Fibroblast of lung (primary cell): ENCODE measurements at regions not wholly inside any gene's neighbourhood (a gene's known extent, or its start where the extent isn't known, plus 50 kb on each side); places are given as distances from the start of the nearest gene placed in this dataset.

ENCODE experiments used
- DNase-seq, 2 donors: peaks; one replicate each; pipeline versions ENCODE4 v3.0.0 to v3.0.0-alpha.2; 2010; ENCODE audit warnings: low read depth in 2 of 2
- H2AFZ ChIP-seq: 2 replicates; pipeline ENCODE4 v1.5.1; 2012; ENCODE audit warnings: low read length, control low read depth, inconsistent platforms
- H3K27ac ChIP-seq: 2 replicates; pipeline ENCODE4 v1.5.1; 2011; ENCODE audit warnings: low read length, control low read depth; ENCODE audit not compliant: insufficient read depth
- H3K27me3 ChIP-seq: 2 replicates; pipeline ENCODE4 v1.5.1; 2011; ENCODE audit warnings: mild to moderate bottlenecking, low read length; ENCODE audit not compliant: control insufficient read depth, insufficient read depth
- H3K36me3 ChIP-seq: 2 replicates; pipeline ENCODE4 v1.5.1; 2011; ENCODE audit warnings: low read length; ENCODE audit not compliant: control insufficient read depth, insufficient read depth
- H3K4me1 ChIP-seq: 2 replicates; pipeline ENCODE4 v1.5.1; 2011; ENCODE audit warnings: low read length; ENCODE audit not compliant: control insufficient read depth, insufficient read depth; ENCODE audit errors: extremely low read depth
- H3K4me2 ChIP-seq: 2 replicates; pipeline ENCODE4 v1.5.1; 2011; ENCODE audit warnings: low read length, control low read depth; ENCODE audit not compliant: insufficient read depth; ENCODE audit errors: extremely low read depth
- H3K4me3 ChIP-seq, 4 experiments: fragments of 200-600 bp in 1 of 4; sonication (generic) in 1 of 4; replicated peaks in 1 of 4; 2 replicates each; pipeline ENCODE4 v1.5.1; 2011 to 2016; ENCODE audit warnings: low read length in 4 of 4, low read depth in 3 of 4, mild to moderate bottlenecking in 3 of 4, control low read depth in 2 of 4, inconsistent platforms in 1 of 4, mixed read lengths in 1 of 4; ENCODE audit not compliant: insufficient read depth in 1 of 4; ENCODE audit errors: control extremely low read depth in 1 of 4
- H3K79me2 ChIP-seq: 2 replicates; pipeline ENCODE4 v1.5.1; 2012; ENCODE audit warnings: mild to moderate bottlenecking, low read length, inconsistent platforms; ENCODE audit not compliant: control insufficient read depth, insufficient read depth
- H3K9ac ChIP-seq: 2 replicates; pipeline ENCODE4 v1.5.1; 2011; ENCODE audit warnings: mild to moderate bottlenecking, low read length, control low read depth; ENCODE audit not compliant: insufficient read depth
- H3K9me3 ChIP-seq: 2 replicates; pipeline ENCODE4 v1.5.1; 2012; ENCODE audit warnings: low read depth, low read length; ENCODE audit not compliant: control insufficient read depth, insufficient read depth
- H4K20me1 ChIP-seq: 2 replicates; pipeline ENCODE4 v1.5.1; 2011; ENCODE audit warnings: low read length; ENCODE audit not compliant: control insufficient read depth, insufficient read depth; ENCODE audit errors: extremely low read depth
- EZH2 ChIP-seq: IDR thresholded peaks from 2 replicates; pipeline ENCODE4 v1.5.1; 2012; ENCODE audit warnings: low read length, control low read depth, mild to moderate bottlenecking; ENCODE audit errors: missing control alignments
- TF ChIP-seq, protein P1 (sequence below), 2 donors: IDR thresholded peaks in 1 of 2; conservative IDR thresholded peaks in 1 of 2; 1 replicate in 1 of 2; 2 replicates in 1 of 2; pipeline ENCODE4 v1.5.1; 2011 to 2012; ENCODE audit warnings: low read length in 2 of 2, control low read depth in 1 of 2, inconsistent platforms in 1 of 2, low read depth in 1 of 2, mild to moderate bottlenecking in 1 of 2

DNA sequence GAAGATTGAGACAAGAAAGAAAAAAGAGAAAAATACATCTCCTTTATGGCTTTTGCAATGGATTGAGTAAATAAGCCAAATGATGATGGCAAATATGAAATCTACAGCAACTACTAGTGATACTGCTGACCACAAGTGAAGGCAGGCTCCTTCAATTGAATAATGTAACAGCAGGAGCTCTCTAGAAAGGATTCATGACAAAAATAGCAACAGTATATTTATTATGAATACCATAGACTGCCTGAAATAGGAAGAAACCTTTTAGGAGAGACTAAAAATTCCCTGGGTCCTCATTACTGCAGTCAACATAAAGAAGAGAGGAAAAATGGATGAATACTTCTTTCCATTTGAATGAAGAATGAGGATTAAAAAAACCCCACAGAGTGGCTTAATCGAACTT, 306.8 kb upstream of the ANXA10 start:
- H3K4me3 ChIP-seq, result no peak overlapping the region

DNA sequence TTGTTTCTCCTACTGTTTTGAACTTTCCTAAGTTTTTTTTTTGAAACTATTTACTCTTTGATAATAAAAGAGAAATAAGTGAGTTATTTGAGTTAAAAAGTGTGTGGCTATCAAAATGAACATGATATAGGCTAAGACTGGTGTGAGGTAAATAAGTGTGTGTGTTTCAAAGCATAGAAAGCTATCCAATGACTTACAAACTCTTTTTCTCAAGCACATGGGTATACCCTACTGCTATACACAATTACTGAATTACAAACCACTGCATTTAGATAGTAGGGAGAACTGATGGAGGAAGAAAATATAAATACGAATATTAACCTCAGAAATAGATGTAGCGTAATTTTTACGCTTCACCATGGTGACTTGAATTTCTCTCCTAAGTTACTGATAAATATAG, 305.8 kb upstream of the ANXA10 start:
- TF ChIP-seq EZH2, result no peak
- TF ChIP-seq, protein P1, sequence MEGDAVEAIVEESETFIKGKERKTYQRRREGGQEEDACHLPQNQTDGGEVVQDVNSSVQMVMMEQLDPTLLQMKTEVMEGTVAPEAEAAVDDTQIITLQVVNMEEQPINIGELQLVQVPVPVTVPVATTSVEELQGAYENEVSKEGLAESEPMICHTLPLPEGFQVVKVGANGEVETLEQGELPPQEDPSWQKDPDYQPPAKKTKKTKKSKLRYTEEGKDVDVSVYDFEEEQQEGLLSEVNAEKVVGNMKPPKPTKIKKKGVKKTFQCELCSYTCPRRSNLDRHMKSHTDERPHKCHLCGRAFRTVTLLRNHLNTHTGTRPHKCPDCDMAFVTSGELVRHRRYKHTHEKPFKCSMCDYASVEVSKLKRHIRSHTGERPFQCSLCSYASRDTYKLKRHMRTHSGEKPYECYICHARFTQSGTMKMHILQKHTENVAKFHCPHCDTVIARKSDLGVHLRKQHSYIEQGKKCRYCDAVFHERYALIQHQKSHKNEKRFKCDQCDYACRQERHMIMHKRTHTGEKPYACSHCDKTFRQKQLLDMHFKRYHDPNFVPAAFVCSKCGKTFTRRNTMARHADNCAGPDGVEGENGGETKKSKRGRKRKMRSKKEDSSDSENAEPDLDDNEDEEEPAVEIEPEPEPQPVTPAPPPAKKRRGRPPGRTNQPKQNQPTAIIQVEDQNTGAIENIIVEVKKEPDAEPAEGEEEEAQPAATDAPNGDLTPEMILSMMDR (conservative IDR thresholded peaks at IDR 0.05 in 1 of 2, IDR thresholded peaks at IDR 0.05 in 1 of 2; ENCODE audit: low read depth in 1 of 2, low read length in 2 of 2), result no peak
- H3K9ac ChIP-seq, result no peak overlapping the region

More for the DNA sequence above, 306.8 kb upstream of the ANXA10 start:
- H3K9ac ChIP-seq, result no peak overlapping the region
- H3K36me3 ChIP-seq, result no peaks in the 10 kb centered on the region
- no peak for TF ChIP-seq EZH2
- TF ChIP-seq, protein P1 (conservative IDR thresholded peaks at IDR 0.05 in 1 of 2, IDR thresholded peaks at IDR 0.05 in 1 of 2; ENCODE audit: low read depth in 1 of 2, low read length in 2 of 2), result no peak
- no peaks in the 10 kb centered on the region for H4K20me1 ChIP-seq
- H2AFZ ChIP-seq, result no peak overlapping the region
- H3K4me1 ChIP-seq, result no peaks in the 10 kb centered on the region
- no peaks in the 10 kb centered on the region for H3K9me3 ChIP-seq
- DNase-seq, result no peak
- H3K27me3 ChIP-seq, result no peaks in the 10 kb centered on the region
- H3K27ac ChIP-seq, result no peak overlapping the region
- no peaks in the 10 kb centered on the region for H3K79me2 ChIP-seq
- no peak overlapping the region for H3K4me2 ChIP-seq

DNA sequence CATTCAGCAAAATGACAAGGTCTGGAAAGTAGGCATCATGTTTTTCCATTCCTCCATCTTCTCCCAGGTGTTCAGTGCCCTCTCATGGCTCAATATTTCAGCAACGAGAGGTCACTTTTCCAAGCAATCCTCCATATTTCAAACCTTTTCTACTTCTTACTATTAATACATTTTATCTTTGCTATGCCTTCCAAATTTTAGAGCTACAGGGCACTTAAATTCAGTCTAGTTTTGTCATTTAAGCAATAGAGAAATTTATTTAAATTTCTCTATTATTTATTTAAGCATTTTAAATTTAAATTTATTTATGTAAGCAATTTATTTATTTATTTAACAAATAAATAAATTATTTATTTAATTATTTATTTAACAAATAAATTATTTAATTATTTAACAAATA, 305.1 kb upstream of the ANXA10 start:
- Histone ChIP-seq H3K9me3 (no peaks in the 10 kb centered on the region), H3K4me1 (no peaks in the 10 kb centered on the region), H3K4me3 (no peak overlapping the region), H2AFZ (no peak overlapping the region), H3K36me3 (no peaks in the 10 kb centered on the region), H3K4me2 (no peak overlapping the region), H3K79me2 (no peaks in the 10 kb centered on the region), H3K27me3 (no peaks in the 10 kb centered on the region), H4K20me1 (no peaks in the 10 kb centered on the region), H3K9ac (no peak overlapping the region), H3K27ac (no peak overlapping the region)
- DNase-seq, result no peak
- no peak for TF ChIP-seq EZH2
- TF ChIP-seq, protein P1 (conservative IDR thresholded peaks at IDR 0.05 in 1 of 2, IDR thresholded peaks at IDR 0.05 in 1 of 2; ENCODE audit: low read depth in 1 of 2, low read length in 2 of 2), result no peak

More for the DNA sequence above, 305.8 kb upstream of the ANXA10 start:
- Histone ChIP-seq H4K20me1 (no peaks in the 10 kb centered on the region), H3K36me3 (no peaks in the 10 kb centered on the region), H3K27me3 (no peaks in the 10 kb centered on the region), H3K4me3 (no peak overlapping the region), H3K79me2 (no peaks in the 10 kb centered on the region), H2AFZ (no peak overlapping the region), H3K9me3 (no peaks in the 10 kb centered on the region), H3K4me2 (no peak overlapping the region), H3K27ac (no peak overlapping the region), H3K4me1 (no peaks in the 10 kb centered on the region)
- no peak for DNase-seq
